OCI-LY3 (cell line): ENCODE measurements at regions not wholly inside any gene's neighbourhood (a gene's known extent, or its start where the extent isn't known, plus 50 kb on each side); places are given as distances from the start of the nearest gene placed in this dataset.
A peak's percentile ranks its signal among the peaks of the same experiment; 100 is the strongest.

Source experiments
- H2AFZ ChIP-seq: fragments of 200-600, 300-600 bp; shearing (Covaris generic); 2 replicates; pipeline ENCODE4 v1.6.0; 2014; ENCODE audit warnings: antibody characterized with exemption, low read depth, low read length
- H3K27ac ChIP-seq: fragments of 200-600, 300-600 bp; sonication (generic); 2 replicates; pipeline ENCODE4 v1.5.1; 2014; ENCODE audit warnings: mild to moderate bottlenecking, low read length, moderate library complexity, mixed read lengths
- H3K27me3 ChIP-seq: fragments of 200-600, 300-600 bp; sonication (generic); 2 replicates; pipeline ENCODE4 v1.6.1; 2014; ENCODE audit warnings: low read depth, low read length, mixed read lengths
- H3K36me3 ChIP-seq: fragments of 200-600, 300-600 bp; sonication (generic); replicated peaks from 2 replicates; pipeline ENCODE3; 2014; ENCODE audit warnings: low read depth, low read length, mixed read lengths
- H3K4me1 ChIP-seq: fragments of 300-600, 200-600 bp; sonication (generic); 2 replicates; pipeline ENCODE4 v1.6.1; 2014; ENCODE audit warnings: low read length, mixed read lengths
- H3K4me2 ChIP-seq: fragments of 200-600, 300-600 bp; sonication (generic); 2 replicates; pipeline ENCODE4 v1.6.1; 2014; ENCODE audit warnings: low read length, mixed read lengths
- H3K4me3 ChIP-seq: fragments of 300-600, 200-600 bp; sonication (generic); 2 replicates; pipeline ENCODE4 v1.5.1; 2014; ENCODE audit warnings: antibody characterized with exemption, mild to moderate bottlenecking, low read length, moderate library complexity
- H3K79me2 ChIP-seq: fragments of 300-600, 200-600 bp; shearing (Covaris generic); 2 replicates; pipeline ENCODE4 v1.6.1; 2014; ENCODE audit warnings: mild to moderate bottlenecking, low read length, mixed read lengths
- H3K9ac ChIP-seq: fragments of 300-600, 200-600 bp; shearing (Covaris generic); 2 replicates; pipeline ENCODE4 v1.6.0; 2014; ENCODE audit warnings: mild to moderate bottlenecking, low read length, moderate library complexity
- H3K9me3 ChIP-seq: fragments of 200-600, 300-600 bp; shearing (Covaris generic); 2 replicates; pipeline ENCODE4 v1.6.1; 2014; ENCODE audit warnings: low read length, mixed read lengths; ENCODE audit not compliant: insufficient read depth
- H4K20me1 ChIP-seq: fragments of 200-600, 300-600 bp; sonication (generic); 2 replicates; pipeline ENCODE4 v1.6.1; 2016; ENCODE audit warnings: low read length, mixed read lengths; ENCODE audit not compliant: insufficient read depth
- EZH2phosphoT487 ChIP-seq: fragments of 200-600 bp; shearing (Covaris generic); IDR thresholded peaks from 2 replicates; pipeline ENCODE4 v1.6.1; 2018; ENCODE audit warnings: antibody characterized with exemption, mixed run types, low read depth
- TF ChIP-seq, protein P1 (sequence below): fragments of 200-600, 300-600 bp; sonication (generic); IDR thresholded peaks from 2 replicates; pipeline ENCODE4 v1.5.1; 2014; ENCODE audit warnings: antibody characterized with exemption, low read length, low read depth

DNA sequence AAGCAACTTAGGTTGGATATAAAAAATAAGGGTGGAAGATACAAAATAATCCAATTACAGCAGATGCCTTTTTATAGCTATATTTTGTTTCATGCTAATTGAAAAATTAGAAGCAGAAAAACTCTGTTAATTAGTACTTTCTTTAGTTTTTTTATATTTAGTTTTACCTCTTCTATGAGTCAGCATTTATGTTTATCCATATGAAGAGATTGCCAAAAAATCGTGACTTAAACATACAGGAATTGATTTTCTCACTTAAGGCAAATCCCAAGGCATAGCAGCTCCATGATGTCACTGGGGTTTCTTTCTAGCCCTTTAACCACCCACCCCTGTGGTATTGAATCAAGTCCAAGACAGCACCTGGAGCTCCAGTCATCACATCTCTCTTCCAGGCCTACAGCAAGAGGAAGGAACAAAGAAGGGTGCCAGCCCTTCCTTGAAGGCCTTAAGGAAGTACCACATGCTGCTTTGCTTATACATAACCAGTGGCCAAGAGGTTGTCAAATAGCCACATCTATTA, 365.8 kb upstream of the TENM3 start:
- H3K36me3 ChIP-seq = no peaks in the 10 kb centered on the region
- no peak for TF ChIP-seq EZH2phosphoT487
- no peaks in the 10 kb centered on the region for H3K4me1 ChIP-seq
- H3K27ac ChIP-seq = no peak overlapping the region
- H3K4me2 ChIP-seq = no peak overlapping the region
- H2AFZ ChIP-seq = no peak overlapping the region
- H3K9me3 ChIP-seq = no peaks in the 10 kb centered on the region
- H3K9ac ChIP-seq = no peak overlapping the region
- H4K20me1 ChIP-seq = no peaks in the 10 kb centered on the region
- H3K4me3 ChIP-seq = no peak overlapping the region
- no peaks in the 10 kb centered on the region for H3K79me2 ChIP-seq
- no peaks in the 10 kb centered on the region for H3K27me3 ChIP-seq

DNA sequence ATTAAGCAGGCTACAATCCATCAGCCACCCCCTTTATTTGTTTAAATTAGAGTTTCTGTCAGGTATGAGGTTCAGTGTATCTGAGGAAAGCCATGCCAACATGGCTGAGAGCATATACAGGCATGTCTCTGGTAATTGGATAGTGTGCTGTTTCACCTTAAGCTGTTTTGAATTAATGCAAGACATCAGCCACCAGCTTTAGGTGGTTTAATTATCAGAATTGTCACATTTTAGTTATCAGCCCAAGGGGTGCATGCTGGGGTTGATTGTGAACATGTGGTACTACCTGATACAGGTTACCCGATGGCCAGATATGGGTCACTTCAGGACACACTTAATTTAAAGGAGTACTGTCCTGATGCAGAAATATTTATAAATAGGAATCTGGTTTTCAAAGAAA, 353.2 kb upstream of the TENM3 start:
- Histone ChIP-seq H2AFZ (no peak overlapping the region), H3K4me1 (no peaks in the 10 kb centered on the region), H3K27ac (no peak overlapping the region), H3K4me3 (no peak overlapping the region), H3K9ac (no peak overlapping the region), H3K9me3 (no peaks in the 10 kb centered on the region), H3K36me3 (no peaks in the 10 kb centered on the region), H3K27me3 (no peaks in the 10 kb centered on the region), H3K79me2 (no peaks in the 10 kb centered on the region), H3K4me2 (no peak overlapping the region), H4K20me1 (no peaks in the 10 kb centered on the region)
- TF ChIP-seq, protein P1, sequence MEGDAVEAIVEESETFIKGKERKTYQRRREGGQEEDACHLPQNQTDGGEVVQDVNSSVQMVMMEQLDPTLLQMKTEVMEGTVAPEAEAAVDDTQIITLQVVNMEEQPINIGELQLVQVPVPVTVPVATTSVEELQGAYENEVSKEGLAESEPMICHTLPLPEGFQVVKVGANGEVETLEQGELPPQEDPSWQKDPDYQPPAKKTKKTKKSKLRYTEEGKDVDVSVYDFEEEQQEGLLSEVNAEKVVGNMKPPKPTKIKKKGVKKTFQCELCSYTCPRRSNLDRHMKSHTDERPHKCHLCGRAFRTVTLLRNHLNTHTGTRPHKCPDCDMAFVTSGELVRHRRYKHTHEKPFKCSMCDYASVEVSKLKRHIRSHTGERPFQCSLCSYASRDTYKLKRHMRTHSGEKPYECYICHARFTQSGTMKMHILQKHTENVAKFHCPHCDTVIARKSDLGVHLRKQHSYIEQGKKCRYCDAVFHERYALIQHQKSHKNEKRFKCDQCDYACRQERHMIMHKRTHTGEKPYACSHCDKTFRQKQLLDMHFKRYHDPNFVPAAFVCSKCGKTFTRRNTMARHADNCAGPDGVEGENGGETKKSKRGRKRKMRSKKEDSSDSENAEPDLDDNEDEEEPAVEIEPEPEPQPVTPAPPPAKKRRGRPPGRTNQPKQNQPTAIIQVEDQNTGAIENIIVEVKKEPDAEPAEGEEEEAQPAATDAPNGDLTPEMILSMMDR = no peak
- no peak for TF ChIP-seq EZH2phosphoT487

DNA sequence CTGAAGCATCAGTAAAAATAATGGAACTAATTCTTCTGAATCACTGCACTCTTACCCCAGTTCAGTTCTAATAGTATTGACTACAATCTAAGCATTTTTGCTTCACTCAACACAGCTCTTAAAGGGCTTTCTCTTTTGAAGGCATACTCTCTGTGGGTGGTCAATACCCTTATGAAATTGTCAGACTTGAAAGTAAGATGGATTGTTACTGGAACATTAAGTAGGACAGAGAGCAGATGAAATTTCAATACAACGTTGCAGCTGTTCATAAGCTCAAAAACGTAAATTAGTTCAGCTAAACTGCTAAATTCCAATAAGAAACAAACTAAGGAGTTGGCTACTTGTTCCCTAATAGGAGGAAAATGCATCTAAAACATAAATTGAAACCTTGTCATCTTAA, 352.3 kb upstream of the TENM3 start:
- H3K9ac ChIP-seq = no peak overlapping the region
- TF ChIP-seq EZH2phosphoT487 = no peak
- TF ChIP-seq, protein P1 = no peak
- no peaks in the 10 kb centered on the region for H3K9me3 ChIP-seq
- H3K79me2 ChIP-seq = no peaks in the 10 kb centered on the region
- H3K4me1 ChIP-seq = no peaks in the 10 kb centered on the region
- no peak overlapping the region for H3K4me2 ChIP-seq
- H3K4me3 ChIP-seq = no peak overlapping the region
- H3K36me3 ChIP-seq = no peaks in the 10 kb centered on the region
- no peak overlapping the region for H2AFZ ChIP-seq
- no peaks in the 10 kb centered on the region for H4K20me1 ChIP-seq
- no peaks in the 10 kb centered on the region for H3K27me3 ChIP-seq
- H3K27ac ChIP-seq = no peak overlapping the region

DNA sequence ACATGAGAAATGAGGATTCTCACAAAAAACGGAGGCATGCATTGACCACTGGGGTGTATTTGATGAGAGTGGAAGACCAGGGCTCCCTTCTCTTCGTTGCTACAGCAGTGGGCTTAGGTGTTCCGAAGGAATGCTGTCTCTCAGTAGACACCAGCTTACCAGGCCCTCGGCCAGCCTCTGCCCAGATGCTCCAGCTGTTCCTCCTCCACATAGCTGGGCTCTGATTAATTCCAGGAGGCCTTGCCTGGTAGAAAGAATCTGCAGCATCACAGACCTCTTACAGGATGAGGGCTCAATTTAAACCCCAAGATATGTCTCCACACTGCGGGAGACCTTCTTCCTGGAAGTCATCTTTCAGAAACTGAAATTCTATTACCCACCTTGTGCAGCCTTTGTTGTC, 346.6 kb upstream of the TENM3 start:
- no peaks in the 10 kb centered on the region for H3K79me2 ChIP-seq
- no peak overlapping the region for H3K9ac ChIP-seq
- H3K36me3 ChIP-seq = no peaks in the 10 kb centered on the region
- H3K27me3 ChIP-seq = no peaks in the 10 kb centered on the region
- H4K20me1 ChIP-seq = no peaks in the 10 kb centered on the region
- TF ChIP-seq EZH2phosphoT487 = no peak
- TF ChIP-seq, protein P1 = no peak
- H3K4me2 ChIP-seq = no peak overlapping the region
- no peaks in the 10 kb centered on the region for H3K4me1 ChIP-seq
- H3K9me3 ChIP-seq = no peaks in the 10 kb centered on the region
- 0 out of 2 replicates have a peak overlapping the region, but pooled peaks have one; percentile 12 for H2AFZ ChIP-seq
- no peak overlapping the region for H3K27ac ChIP-seq
- no peak overlapping the region for H3K4me3 ChIP-seq
